HL-60 (cell line): ENCODE measurements at regions not wholly inside any gene's neighbourhood (a gene's known extent, or its start where the extent isn't known, plus 50 kb on each side); places are given as distances from the start of the nearest gene placed in this dataset.

Experiments
- DNase-seq, 2 experiments: peaks; one replicate each; pipeline ENCODE4 v3.0.0-alpha.2; 2010 to 2020; ENCODE audit warnings: low read depth in 1 of 2, low spot score in 1 of 2
- H3K27ac ChIP-seq: fragments of 250-450 bp; sonication (Bioruptor Pico); replicated peaks from 2 replicates; pipeline ENCODE4 v1.5.1; 2020; ENCODE audit warnings: mild to moderate bottlenecking, moderate library complexity
- H3K27me3 ChIP-seq: fragments of 250-450 bp; sonication (Bioruptor Pico); 2 replicates; pipeline ENCODE4 v1.5.1; 2021; ENCODE audit warnings: mild to moderate bottlenecking, moderate library complexity; ENCODE audit not compliant: insufficient read depth, poor library complexity, severe bottlenecking
- H3K4me3 ChIP-seq: replicated peaks from 2 replicates; pipeline ENCODE4 v1.5.1; 2011; ENCODE audit warnings: mild to moderate bottlenecking, control low read depth, low read length; ENCODE audit not compliant: insufficient read depth
- GABPA ChIP-seq: IDR thresholded peaks from 2 replicates; pipeline ENCODE4 v1.6.1; 2012; ENCODE audit warnings: low read depth
- POLR2AphosphoS5 ChIP-seq: IDR thresholded peaks from 2 replicates; pipeline ENCODE4 v1.6.1; 2012; ENCODE audit warnings: low read depth
- SPI1 ChIP-seq: IDR thresholded peaks from 2 replicates; pipeline ENCODE4 v1.6.1; 2012; ENCODE audit warnings: low read depth, mild to moderate bottlenecking, borderline replicate concordance
- TF ChIP-seq, protein P1 (sequence below): IDR thresholded peaks from one replicate; pipeline ENCODE4 v1.5.1; 2011; ENCODE audit warnings: low read length, control low read depth, inconsistent platforms; ENCODE audit not compliant: insufficient read depth
- TF ChIP-seq, protein P2 (sequence below): IDR thresholded peaks from 2 replicates; pipeline ENCODE4 v1.6.1; 2012; ENCODE audit warnings: low read depth; ENCODE audit not compliant: insufficient replicate concordance

DNA sequence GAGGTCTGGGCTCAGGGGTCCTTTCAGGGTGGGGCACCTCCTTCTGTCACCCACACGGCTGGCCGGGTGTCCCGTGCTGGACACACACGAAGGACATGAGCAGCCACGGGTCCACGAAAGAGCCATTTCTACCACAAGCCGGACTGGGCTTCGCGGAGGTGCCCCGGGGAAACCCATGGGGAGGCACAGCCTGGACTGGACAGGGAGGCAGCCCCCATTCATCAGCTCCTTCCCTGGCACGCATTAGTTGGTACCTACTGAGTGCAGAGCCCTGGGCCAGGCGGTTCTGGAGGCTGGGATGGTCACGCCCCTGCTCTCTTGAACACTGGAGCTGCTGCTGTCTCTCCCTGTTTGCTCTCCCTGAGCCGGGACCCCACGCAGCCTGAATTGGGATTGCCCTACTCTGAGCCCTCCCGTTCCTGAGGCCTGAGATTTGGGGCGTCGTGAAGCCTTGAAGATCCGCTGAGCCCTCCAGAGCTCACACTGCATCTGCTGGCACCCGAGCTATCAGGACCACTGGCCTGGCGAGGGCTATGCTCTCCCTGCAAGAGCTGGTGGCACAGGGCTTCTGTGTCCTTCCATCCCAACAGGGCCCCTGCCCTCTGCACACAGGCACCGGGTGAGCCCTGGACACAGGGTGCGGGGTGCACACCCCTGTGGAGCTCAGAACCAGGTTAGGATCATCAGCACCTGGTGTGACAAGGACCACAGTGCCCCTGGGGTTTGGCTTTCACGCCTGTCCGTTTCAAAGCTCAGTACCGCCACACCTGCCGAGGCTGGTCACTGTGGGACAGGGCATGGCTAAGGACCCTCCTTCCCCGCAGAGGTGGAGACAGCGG, 84.6 kb downstream of the MYEOV start:
- DNase-seq, result no peak
- no peak overlapping the region for H3K27ac ChIP-seq
- H3K27me3 ChIP-seq, result no peaks in the 10 kb centered on the region
- TF ChIP-seq, protein P1, sequence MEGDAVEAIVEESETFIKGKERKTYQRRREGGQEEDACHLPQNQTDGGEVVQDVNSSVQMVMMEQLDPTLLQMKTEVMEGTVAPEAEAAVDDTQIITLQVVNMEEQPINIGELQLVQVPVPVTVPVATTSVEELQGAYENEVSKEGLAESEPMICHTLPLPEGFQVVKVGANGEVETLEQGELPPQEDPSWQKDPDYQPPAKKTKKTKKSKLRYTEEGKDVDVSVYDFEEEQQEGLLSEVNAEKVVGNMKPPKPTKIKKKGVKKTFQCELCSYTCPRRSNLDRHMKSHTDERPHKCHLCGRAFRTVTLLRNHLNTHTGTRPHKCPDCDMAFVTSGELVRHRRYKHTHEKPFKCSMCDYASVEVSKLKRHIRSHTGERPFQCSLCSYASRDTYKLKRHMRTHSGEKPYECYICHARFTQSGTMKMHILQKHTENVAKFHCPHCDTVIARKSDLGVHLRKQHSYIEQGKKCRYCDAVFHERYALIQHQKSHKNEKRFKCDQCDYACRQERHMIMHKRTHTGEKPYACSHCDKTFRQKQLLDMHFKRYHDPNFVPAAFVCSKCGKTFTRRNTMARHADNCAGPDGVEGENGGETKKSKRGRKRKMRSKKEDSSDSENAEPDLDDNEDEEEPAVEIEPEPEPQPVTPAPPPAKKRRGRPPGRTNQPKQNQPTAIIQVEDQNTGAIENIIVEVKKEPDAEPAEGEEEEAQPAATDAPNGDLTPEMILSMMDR, result no peak
- TF ChIP-seq GABPA (no peak), POLR2AphosphoS5 (no peak), SPI1 (no peak)
- TF ChIP-seq, protein P2, sequence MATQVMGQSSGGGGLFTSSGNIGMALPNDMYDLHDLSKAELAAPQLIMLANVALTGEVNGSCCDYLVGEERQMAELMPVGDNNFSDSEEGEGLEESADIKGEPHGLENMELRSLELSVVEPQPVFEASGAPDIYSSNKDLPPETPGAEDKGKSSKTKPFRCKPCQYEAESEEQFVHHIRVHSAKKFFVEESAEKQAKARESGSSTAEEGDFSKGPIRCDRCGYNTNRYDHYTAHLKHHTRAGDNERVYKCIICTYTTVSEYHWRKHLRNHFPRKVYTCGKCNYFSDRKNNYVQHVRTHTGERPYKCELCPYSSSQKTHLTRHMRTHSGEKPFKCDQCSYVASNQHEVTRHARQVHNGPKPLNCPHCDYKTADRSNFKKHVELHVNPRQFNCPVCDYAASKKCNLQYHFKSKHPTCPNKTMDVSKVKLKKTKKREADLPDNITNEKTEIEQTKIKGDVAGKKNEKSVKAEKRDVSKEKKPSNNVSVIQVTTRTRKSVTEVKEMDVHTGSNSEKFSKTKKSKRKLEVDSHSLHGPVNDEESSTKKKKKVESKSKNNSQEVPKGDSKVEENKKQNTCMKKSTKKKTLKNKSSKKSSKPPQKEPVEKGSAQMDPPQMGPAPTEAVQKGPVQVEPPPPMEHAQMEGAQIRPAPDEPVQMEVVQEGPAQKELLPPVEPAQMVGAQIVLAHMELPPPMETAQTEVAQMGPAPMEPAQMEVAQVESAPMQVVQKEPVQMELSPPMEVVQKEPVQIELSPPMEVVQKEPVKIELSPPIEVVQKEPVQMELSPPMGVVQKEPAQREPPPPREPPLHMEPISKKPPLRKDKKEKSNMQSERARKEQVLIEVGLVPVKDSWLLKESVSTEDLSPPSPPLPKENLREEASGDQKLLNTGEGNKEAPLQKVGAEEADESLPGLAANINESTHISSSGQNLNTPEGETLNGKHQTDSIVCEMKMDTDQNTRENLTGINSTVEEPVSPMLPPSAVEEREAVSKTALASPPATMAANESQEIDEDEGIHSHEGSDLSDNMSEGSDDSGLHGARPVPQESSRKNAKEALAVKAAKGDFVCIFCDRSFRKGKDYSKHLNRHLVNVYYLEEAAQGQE, result no peak
- no peak overlapping the region for H3K4me3 ChIP-seq

DNA sequence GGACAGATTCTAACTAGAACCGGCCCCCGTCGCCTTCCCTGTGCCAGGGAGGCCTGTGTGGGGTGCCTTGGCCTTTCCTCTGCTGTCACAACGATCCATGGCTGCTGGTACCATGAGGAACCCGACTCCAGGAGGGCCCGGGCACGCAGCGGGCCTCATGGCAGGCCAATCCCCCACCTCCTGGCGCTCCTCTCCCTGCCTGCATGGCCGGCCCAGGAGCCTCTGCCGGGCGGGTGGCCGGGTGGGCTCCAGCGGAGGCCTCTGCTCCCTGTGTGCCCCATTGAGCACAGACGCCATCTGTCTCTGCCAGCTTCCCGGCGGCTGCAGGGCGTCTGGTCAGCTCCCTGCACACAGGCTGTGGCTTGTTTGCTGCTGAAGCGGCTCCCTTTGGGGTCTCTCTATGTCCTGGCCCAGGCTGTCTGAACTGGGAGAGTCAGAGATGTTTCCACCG, 86.5 kb downstream of the MYEOV start:
- H3K4me3 ChIP-seq, result no peak overlapping the region
- H3K27me3 ChIP-seq, result no peaks in the 10 kb centered on the region
- DNase-seq, result no peak
- H3K27ac ChIP-seq, result no peak overlapping the region
- TF ChIP-seq GABPA (no peak), SPI1 (no peak), POLR2AphosphoS5 (no peak)
- TF ChIP-seq, protein P1, result no peak
- TF ChIP-seq, protein P2, result no peak

DNA sequence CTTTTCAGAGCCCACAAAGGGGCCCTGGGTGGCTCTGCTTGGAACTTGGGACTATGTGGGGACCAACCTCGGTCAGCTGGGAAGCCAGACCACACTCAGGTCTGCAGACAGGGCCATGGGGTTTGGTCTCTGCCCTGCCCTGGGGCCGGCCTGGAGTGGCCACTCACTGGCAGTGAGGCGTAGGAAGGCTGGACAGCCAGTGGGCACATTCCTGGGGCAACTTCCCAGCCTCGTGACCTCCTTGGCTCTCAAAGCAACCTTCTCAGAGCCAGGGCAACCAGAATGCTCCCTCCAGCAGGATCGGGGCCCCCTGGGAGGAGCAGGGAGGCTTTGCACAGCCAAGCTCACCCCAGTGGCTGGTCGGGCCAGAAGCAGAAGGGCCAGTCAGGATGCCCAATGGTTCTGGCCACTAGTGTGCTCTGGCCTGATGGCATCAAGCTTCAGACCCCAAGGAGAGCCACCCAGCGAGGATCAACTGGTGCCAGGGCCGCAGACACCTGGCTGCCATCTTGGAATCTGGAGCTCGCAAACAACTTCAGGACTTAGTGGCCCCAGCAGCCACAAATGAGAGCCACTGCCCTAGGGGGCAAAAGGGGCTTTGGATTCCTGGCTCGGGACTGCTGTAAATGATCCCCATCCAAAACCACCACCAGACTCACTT, 87.1 kb downstream of the MYEOV start:
- Histone ChIP-seq H3K4me3 (no peak overlapping the region), H3K27ac (peak overlapping the region; percentile 56; the same call in 1 of the 2 replicates), H3K27me3 (no peaks in the 10 kb centered on the region)
- no peak for TF ChIP-seq SPI1
- DNase-seq, result no peak

DNA sequence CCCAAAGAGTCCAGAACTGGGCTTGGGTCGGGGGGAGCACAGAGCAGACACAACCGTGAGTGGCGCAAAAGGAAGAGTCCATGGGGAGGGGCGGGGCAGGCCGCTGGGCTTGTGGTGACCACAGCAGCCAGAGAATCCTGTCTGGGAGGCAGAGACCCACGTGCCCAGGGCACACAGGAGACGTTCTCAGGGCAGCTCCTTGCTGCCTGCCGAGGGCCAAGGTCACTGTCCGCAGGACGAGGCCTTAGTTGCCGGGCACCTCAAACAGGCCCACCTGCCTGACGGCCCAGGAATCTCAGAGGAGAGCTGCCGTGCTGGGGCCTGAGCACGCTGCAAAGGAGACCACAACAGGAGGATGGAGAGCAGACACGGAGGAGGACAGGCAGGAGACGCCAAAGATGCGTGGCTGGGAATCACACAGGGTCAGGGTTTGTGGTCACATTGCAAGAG, 87.8 kb downstream of the MYEOV start:
- Histone ChIP-seq H3K27ac (peak overlapping the region; percentile 56), H3K27me3 (no peaks in the 10 kb centered on the region), H3K4me3 (no peak overlapping the region)
- TF ChIP-seq, protein P1, result no peak
- TF ChIP-seq SPI1 (no peak), GABPA (no peak), POLR2AphosphoS5 (no peak)
- TF ChIP-seq, protein P2, result no peak
- no peak for DNase-seq
